ENCODE measurements at regions not wholly inside any gene's neighbourhood (a gene's known extent, or its start where the extent isn't known, plus 50 kb on each side); places are given as distances from the start of the nearest gene placed in this dataset.

DNA sequence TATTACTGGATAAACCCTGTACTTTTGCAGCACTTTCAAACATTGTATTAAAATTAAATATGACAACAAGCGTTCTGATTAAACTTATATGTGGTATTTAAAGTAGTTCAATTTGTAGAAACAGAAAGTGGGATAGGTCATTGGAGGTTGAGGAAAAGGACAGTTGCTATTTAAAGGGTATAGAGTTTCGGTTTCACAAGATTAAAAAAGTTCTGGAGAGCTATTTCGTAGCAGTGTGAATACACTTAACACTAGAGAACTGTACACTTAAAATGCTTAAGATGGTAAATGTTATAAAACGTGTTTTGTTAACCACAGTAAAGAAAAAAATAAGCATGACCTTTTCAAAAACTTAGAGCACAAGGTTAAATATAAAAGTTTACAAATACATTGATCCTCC is 382.1 kb downstream of the BRINP1 start:
- TF ChIP-seq POLR2A (IDR thresholded peaks at IDR 0.05), result no peak
- TF ChIP-seq, protein P1, sequence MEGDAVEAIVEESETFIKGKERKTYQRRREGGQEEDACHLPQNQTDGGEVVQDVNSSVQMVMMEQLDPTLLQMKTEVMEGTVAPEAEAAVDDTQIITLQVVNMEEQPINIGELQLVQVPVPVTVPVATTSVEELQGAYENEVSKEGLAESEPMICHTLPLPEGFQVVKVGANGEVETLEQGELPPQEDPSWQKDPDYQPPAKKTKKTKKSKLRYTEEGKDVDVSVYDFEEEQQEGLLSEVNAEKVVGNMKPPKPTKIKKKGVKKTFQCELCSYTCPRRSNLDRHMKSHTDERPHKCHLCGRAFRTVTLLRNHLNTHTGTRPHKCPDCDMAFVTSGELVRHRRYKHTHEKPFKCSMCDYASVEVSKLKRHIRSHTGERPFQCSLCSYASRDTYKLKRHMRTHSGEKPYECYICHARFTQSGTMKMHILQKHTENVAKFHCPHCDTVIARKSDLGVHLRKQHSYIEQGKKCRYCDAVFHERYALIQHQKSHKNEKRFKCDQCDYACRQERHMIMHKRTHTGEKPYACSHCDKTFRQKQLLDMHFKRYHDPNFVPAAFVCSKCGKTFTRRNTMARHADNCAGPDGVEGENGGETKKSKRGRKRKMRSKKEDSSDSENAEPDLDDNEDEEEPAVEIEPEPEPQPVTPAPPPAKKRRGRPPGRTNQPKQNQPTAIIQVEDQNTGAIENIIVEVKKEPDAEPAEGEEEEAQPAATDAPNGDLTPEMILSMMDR (IDR thresholded peaks at IDR 0.05), result no peak

Measured in upper lobe of left lung (tissue), 4 donors.